ENCODE measurements at regions not wholly inside any gene's neighbourhood (a gene's known extent, or its start where the extent isn't known, plus 50 kb on each side); places are given as distances from the start of the nearest gene placed in this dataset.

DNA sequence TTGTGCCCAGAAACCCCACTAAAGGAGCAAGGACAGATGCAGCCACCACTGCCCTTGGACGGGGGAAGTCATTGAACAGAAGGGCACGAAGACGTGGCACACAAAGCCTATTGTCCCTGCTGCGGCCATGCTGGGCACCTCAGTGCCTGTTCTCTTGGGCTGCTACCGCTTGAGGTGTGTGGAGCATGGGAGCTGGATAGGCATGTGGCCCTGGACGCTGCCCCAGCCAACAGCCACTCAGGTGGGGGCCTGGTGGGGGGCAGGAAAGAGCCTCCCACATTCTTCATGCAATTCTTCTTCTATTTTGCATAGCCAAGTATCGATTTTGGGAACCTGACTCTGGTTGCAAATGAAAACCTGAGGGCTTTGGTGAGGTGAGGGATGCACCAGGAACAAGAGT is 337.2 kb downstream of the RPS6KC1 start:
- BruUV-seq (replicated peaks): no TSS peak
- ATAC-seq: no peak
- no peak for DNase-seq (ENCODE audit: low read depth, low spot score)
- no peak for TF ChIP-seq SIN3A (IDR thresholded peaks at IDR 0.05; ENCODE audit: borderline replicate concordance, insufficient read depth, low read depth, low read length)
- TF ChIP-seq REST (IDR thresholded peaks at IDR 0.05; ENCODE audit: insufficient read depth in 1 of 2, low read depth in 2 of 2, low read length in 1 of 2): no peak
- TF ChIP-seq, protein P1, sequence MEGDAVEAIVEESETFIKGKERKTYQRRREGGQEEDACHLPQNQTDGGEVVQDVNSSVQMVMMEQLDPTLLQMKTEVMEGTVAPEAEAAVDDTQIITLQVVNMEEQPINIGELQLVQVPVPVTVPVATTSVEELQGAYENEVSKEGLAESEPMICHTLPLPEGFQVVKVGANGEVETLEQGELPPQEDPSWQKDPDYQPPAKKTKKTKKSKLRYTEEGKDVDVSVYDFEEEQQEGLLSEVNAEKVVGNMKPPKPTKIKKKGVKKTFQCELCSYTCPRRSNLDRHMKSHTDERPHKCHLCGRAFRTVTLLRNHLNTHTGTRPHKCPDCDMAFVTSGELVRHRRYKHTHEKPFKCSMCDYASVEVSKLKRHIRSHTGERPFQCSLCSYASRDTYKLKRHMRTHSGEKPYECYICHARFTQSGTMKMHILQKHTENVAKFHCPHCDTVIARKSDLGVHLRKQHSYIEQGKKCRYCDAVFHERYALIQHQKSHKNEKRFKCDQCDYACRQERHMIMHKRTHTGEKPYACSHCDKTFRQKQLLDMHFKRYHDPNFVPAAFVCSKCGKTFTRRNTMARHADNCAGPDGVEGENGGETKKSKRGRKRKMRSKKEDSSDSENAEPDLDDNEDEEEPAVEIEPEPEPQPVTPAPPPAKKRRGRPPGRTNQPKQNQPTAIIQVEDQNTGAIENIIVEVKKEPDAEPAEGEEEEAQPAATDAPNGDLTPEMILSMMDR (IDR thresholded peaks at IDR 0.05): no peak
- TF ChIP-seq TCF7L2 (IDR thresholded peaks at IDR 0.05; ENCODE audit: low read depth, low read length): no peak
- TF ChIP-seq POLR2AphosphoS5 (IDR thresholded peaks at IDR 0.05; ENCODE audit: low read depth, low read length): no peak
- in situ Hi-C loops (cut with HindIII; ENCODE audit: low pct_unique_long_range_greater_than_20kb, low sequenced_read_pairs): no loop called here
- H3K36me3 ChIP-seq (ENCODE audit: control insufficient read depth, insufficient read depth, low read length): no peaks in the 10 kb centered on the region
- intact Hi-C loops (cut with micrococcal nuclease; ENCODE audit: unreplicated experiment): no loop called here
- no peaks in the 10 kb centered on the region for H3K4me1 ChIP-seq (ENCODE audit: control insufficient read depth, insufficient read depth, low read length)
- POLR2A ChIA-PET: no interaction called here
- H3K27me3 ChIP-seq (ENCODE audit: control insufficient read depth, insufficient read depth, low read length): peaks cover 4% of the 10 kb centered on the region
- no peaks in the 10 kb centered on the region for H3K9me3 ChIP-seq (ENCODE audit: control insufficient read depth, insufficient read depth, low read depth, low read length)
- CTCF ChIA-PET: no interaction called here
- no peak overlapping the region for H3K27ac ChIP-seq (ENCODE audit: low read length)
- H3K4me3 ChIP-seq (ENCODE audit: low read depth in 2 of 2, low read length in 2 of 2): no peak overlapping the region

DNA sequence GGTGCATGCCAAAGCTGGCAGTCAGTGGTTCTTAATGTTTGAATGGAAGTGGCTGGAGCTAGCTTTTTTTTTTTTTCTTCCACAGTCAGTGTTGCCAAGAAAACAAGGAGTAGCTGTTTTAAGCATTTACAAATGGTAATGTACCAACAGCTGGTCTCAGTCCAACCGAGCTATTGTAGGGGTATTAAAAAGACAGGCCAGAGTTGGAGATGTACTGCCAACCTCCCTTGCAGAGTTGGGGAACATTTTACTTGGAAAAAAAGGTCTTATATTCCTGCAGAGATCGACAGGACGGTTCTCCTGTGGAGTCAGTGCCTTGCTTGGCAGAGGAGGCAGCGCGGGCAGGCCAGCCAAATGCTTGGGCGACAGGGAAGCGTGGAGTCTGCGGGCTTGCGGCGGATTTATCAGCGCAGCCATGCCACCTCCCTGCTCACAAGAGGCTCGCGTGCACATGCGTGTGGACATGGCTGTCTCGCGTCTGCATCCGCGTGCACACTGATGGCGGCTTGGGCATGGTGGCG is 338.1 kb downstream of the RPS6KC1 start:
- ChIA-PET CTCF (no interaction called here), POLR2A (no interaction called here)
- TF ChIP-seq POLR2AphosphoS5 (IDR thresholded peaks at IDR 0.05; ENCODE audit: low read depth, low read length) (no peak), SIN3A (IDR thresholded peaks at IDR 0.05; ENCODE audit: borderline replicate concordance, insufficient read depth, low read depth, low read length) (no peak), REST (IDR thresholded peaks at IDR 0.05; ENCODE audit: insufficient read depth in 1 of 2, low read depth in 2 of 2, low read length in 1 of 2) (no peak), TCF7L2 (IDR thresholded peaks at IDR 0.05; ENCODE audit: low read depth, low read length) (no peak)
- TF ChIP-seq, protein P1 (IDR thresholded peaks at IDR 0.05): no peak
- H3K9me3 ChIP-seq (ENCODE audit: control insufficient read depth, insufficient read depth, low read depth, low read length): no peaks in the 10 kb centered on the region
- DNase-seq (ENCODE audit: low read depth, low spot score): no peak
- peaks cover 4% of the 10 kb centered on the region for H3K27me3 ChIP-seq (ENCODE audit: control insufficient read depth, insufficient read depth, low read length)
- no peaks in the 10 kb centered on the region for H3K4me1 ChIP-seq (ENCODE audit: control insufficient read depth, insufficient read depth, low read length)
- no peak for ATAC-seq
- in situ Hi-C loops (cut with HindIII; ENCODE audit: low pct_unique_long_range_greater_than_20kb, low sequenced_read_pairs) (no loop called here), intact Hi-C loops (cut with micrococcal nuclease; ENCODE audit: unreplicated experiment) (no loop called here)
- H3K4me3 ChIP-seq (ENCODE audit: low read depth in 2 of 2, low read length in 2 of 2): no peak overlapping the region
- no peak overlapping the region for H3K27ac ChIP-seq (ENCODE audit: low read length)
- no peaks in the 10 kb centered on the region for H3K36me3 ChIP-seq (ENCODE audit: control insufficient read depth, insufficient read depth, low read length)
- no TSS peak for BruUV-seq (replicated peaks)

All from Panc1 (cell line).